Ovary (tissue), 7 donors: ENCODE measurements at regions not wholly inside any gene's neighbourhood (a gene's known extent, or its start where the extent isn't known, plus 50 kb on each side); places are given as distances from the start of the nearest gene placed in this dataset.

Experiments used
- DNase-seq, 5 donors: peaks; one replicate each; pipeline ENCODE4 v3.0.0-alpha.2; 2019 to 2020
- H3K27ac ChIP-seq, 2 donors: fragments of 200-600 bp; one replicate each; pipeline versions ENCODE4 v1.5.1 to v1.8.0; 2019 to 2022
- H3K27me3 ChIP-seq: fragments of 200-600 bp; one replicate; pipeline ENCODE4 v1.8.0; 2022
- H3K36me3 ChIP-seq: fragments of 200-600 bp; sonication (generic); one replicate; pipeline ENCODE4 v1.5.1; 2019
- H3K4me1 ChIP-seq: one replicate; pipeline ENCODE4 v1.8.1; 2013; ENCODE audit warnings: mild to moderate bottlenecking, moderate library complexity; ENCODE audit not compliant: insufficient read depth
- H3K4me3 ChIP-seq: fragments of 200-600 bp; sonication (generic); one replicate; pipeline ENCODE4 v1.5.1; 2017
- H3K9me3 ChIP-seq, 2 donors: fragments of 200-600 bp in 1 of 2; sonication (generic) in 1 of 2; one replicate each; pipeline versions ENCODE4 v1.5.1 to v1.8.1; 2013 to 2019; ENCODE audit warnings: mild to moderate bottlenecking in 1 of 2, moderate library complexity in 1 of 2
- CTCF ChIP-seq, 3 donors: fragments of 450-650 bp in 2 of 3; fragments of 200-600 bp in 1 of 3; IDR thresholded peaks; one replicate each; pipeline versions ENCODE4 v1.5.1 to v1.8.0; 2016 to 2022; ENCODE audit warnings: antibody characterized with exemption in 3 of 3, mild to moderate bottlenecking in 1 of 3
- EP300 ChIP-seq: sonication (generic); formaldehyde crosslinking; IDR thresholded peaks from one replicate; pipeline ENCODE4 v1.6.1; 2017; ENCODE audit warnings: antibody characterized with exemption
- POLR2A ChIP-seq: fragments of 450-650 bp; IDR thresholded peaks from one replicate; pipeline ENCODE4 v1.6.1; 2017; ENCODE audit warnings: antibody characterized with exemption, mild to moderate bottlenecking, moderate library complexity
- WGBS, 3 donors: extraction: QIAGEN DNeasy Blood & Tissue Kit in 1 of 3; methylation state at CpG; one replicate each; pipeline versions ENCODE4 v1.1.5 to v1.1.7; 2013 to 2017; 5-methylcytosine and 5-hydroxymethylcytosine counted together
- intact Hi-C, 4 donors: fragments of 100-400 bp; cut with DNase I; formaldehyde crosslinking; loops; one replicate each; pipeline versions ENCODE4 v1.11.0 to v1.15.1; 2022 to 2023
- donor health status: DM: no; HTN: no; CAD: no; lungs with moderate emphysema.
- donor health status: DM: no; HTN: no; CAD: no.
- donor health status: Bipolar disorder and iron deficiency.
- donor health status: DM: no; HTN: no; CAD: no.
- donor health status: DM: yes; HTN: yes; CAD: no.

- Histone ChIP-seq H3K27ac (no peak overlapping the region), H3K27me3 (no peaks in the 10 kb centered on the region), H3K9me3 (no peaks in the 10 kb centered on the region), H3K4me3 (no peak overlapping the region), H3K36me3 (no peaks in the 10 kb centered on the region), H3K4me1 (peaks cover 6% of the 10 kb centered on the region)
- no peak for TF ChIP-seq CTCF (IDR thresholded peaks at IDR 0.05)
- no peak for TF ChIP-seq EP300
- TF ChIP-seq POLR2A = no peak
- DNase-seq = no peak
- WGBS, 3 donors = 90 to 96% (median 93%) methylated on average over 1 of the region's 1 CpG
- intact Hi-C loops = no loop called here
Observed at GRCh38 chr11:103779054-103779453, 257.4 kb upstream of the DDI1 start.

DNA sequence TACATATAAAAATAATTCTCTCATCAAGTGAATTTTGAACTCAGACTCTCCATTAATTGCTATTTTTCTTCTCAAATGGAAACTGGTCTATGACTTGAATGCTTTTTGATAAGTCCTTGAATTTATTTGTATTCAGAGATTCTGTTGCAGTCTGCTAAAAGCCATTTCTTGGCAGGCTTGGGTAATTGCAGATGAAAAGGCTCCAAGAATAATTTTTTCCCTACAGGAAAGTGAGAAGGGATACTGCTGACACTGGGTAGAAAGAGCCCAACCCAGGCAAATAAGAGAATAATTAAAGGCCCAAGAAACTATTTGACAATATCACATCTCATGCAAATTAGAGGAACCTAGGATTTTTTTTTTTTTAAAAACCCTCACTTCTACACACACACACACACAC, 246.5 kb upstream of the DDI1 start:
- no peak overlapping the region for H3K4me3 ChIP-seq
- no peaks in the 10 kb centered on the region for H3K36me3 ChIP-seq
- H3K27ac ChIP-seq = no peak overlapping the region
- intact Hi-C loops = no loop called here
- no peaks in the 10 kb centered on the region for H3K27me3 ChIP-seq
- no peak for DNase-seq
- H3K9me3 ChIP-seq = no peaks in the 10 kb centered on the region
- H3K4me1 ChIP-seq = no peaks in the 10 kb centered on the region
- no peak for TF ChIP-seq POLR2A
- TF ChIP-seq CTCF (IDR thresholded peaks at IDR 0.05) = no peak
- no peak for TF ChIP-seq EP300

GRCh38 chr11:103792981-103793468, 243.4 kb upstream of the DDI1 start:
- no peaks in the 10 kb centered on the region for H3K36me3 ChIP-seq
- DNase-seq = peak in 1 of 5 donors; percentile 49
- H3K4me1 ChIP-seq = no peaks in the 10 kb centered on the region
- WGBS, 3 donors = 96 to 100% (median 99%) methylated on average over 1 of the region's 1 CpG
- H3K9me3 ChIP-seq = no peaks in the 10 kb centered on the region
- TF ChIP-seq EP300 (no peak), CTCF (IDR thresholded peaks at IDR 0.05) (no peak), POLR2A (no peak)
- intact Hi-C loops = no loop called here
- H3K4me3 ChIP-seq = no peak overlapping the region
- H3K27me3 ChIP-seq = no peaks in the 10 kb centered on the region
- H3K27ac ChIP-seq = no peak overlapping the region

GRCh38 chr11:103794262-103794661, 242.2 kb upstream of the DDI1 start:
- DNase-seq = no peak
- Histone ChIP-seq H3K27me3 (no peaks in the 10 kb centered on the region), H3K36me3 (no peaks in the 10 kb centered on the region), H3K4me1 (no peaks in the 10 kb centered on the region), H3K9me3 (no peaks in the 10 kb centered on the region), H3K27ac (no peak overlapping the region), H3K4me3 (no peak overlapping the region)
- intact Hi-C loops = no loop called here
- TF ChIP-seq POLR2A (no peak), CTCF (IDR thresholded peaks at IDR 0.05) (no peak), EP300 (no peak)
- WGBS, 3 donors = 17 to 33% (median 25%) methylated on average over 2 of the region's 2 CpGs

GRCh38 chr11:103798026-103798425, 238.4 kb upstream of the DDI1 start:
- DNase-seq = no peak
- 0 to 12% (median 2%) methylated on average over 1 of the region's 1 CpG for WGBS, 3 donors
- no peak overlapping the region for H3K27ac ChIP-seq
- H3K36me3 ChIP-seq = no peaks in the 10 kb centered on the region
- no peaks in the 10 kb centered on the region for H3K9me3 ChIP-seq
- H3K4me3 ChIP-seq = no peak overlapping the region
- TF ChIP-seq EP300 = no peak
- no peak for TF ChIP-seq CTCF (IDR thresholded peaks at IDR 0.05)
- no peak for TF ChIP-seq POLR2A
- peaks cover 5% of the 10 kb centered on the region for H3K4me1 ChIP-seq
- no peaks in the 10 kb centered on the region for H3K27me3 ChIP-seq
- intact Hi-C loops = no loop called here
